K562 (cell line): ENCODE measurements at regions not wholly inside any gene's neighbourhood (a gene's known extent, or its start where the extent isn't known, plus 50 kb on each side); places are given as distances from the start of the nearest gene placed in this dataset.
A peak's percentile ranks its signal among the peaks of the same experiment; 100 is the strongest.

Experiments used
- FOXK2 ChIP-seq, 2 experiments: fragments of 450-650 bp; IDR thresholded peaks in 1 of 2; conservative IDR thresholded peaks in 1 of 2; 2 replicates each; pipeline ENCODE4 v1.6.1; 2016; ENCODE audit warnings: low read depth in 2 of 2, mild to moderate bottlenecking in 1 of 2
- LARP7 ChIP-seq: fragments of 450-650 bp; IDR thresholded peaks from 2 replicates; pipeline ENCODE4 v1.6.1; 2016
- RAD21 ChIP-seq, 2 experiments: fragments of 250-450 bp in 1 of 2; fragments of 450-650 bp in 1 of 2; sonication (Bioruptor Pico) in 1 of 2; formaldehyde crosslinking in 1 of 2; IDR thresholded peaks in 1 of 2; conservative IDR thresholded peaks in 1 of 2; 2 replicates each; pipeline versions ENCODE4 v1.4.0 to v1.8.0; 2020 to 2022; ENCODE audit warnings: mild to moderate bottlenecking in 2 of 2, moderate library complexity in 1 of 2
- RAD51 ChIP-seq: fragments of 450-650 bp; IDR thresholded peaks from 2 replicates; pipeline ENCODE4 v1.7.1; 2016; ENCODE audit warnings: low read depth, mild to moderate bottlenecking, borderline replicate concordance
- RBM14 ChIP-seq: fragments of 200-400 bp; formaldehyde crosslinking; IDR thresholded peaks from 2 replicates; pipeline ENCODE4 v1.6.1; 2018; ENCODE audit warnings: low read depth, mild to moderate bottlenecking, low read length, moderate library complexity, borderline replicate concordance; ENCODE audit not compliant: insufficient read depth
- TF ChIP-seq, protein P1 (sequence below): sonication (generic); formaldehyde crosslinking; IDR thresholded peaks from 2 replicates; pipeline ENCODE4 v1.8.0; 2022; ENCODE audit warnings: missing genetic modification reagents, mild to moderate bottlenecking, borderline replicate concordance
- TF ChIP-seq, protein P2 (sequence below), 2 experiments: fragments of 450-650 bp; IDR thresholded peaks; 2 replicates each; pipeline ENCODE4 v1.6.1; 2016; ENCODE audit warnings: mild to moderate bottlenecking in 2 of 2, borderline replicate concordance in 1 of 2, low read depth in 1 of 2, moderate library complexity in 1 of 2
- TF ChIP-seq, protein P3 (sequence below), 2 experiments: fragments of 450-650 bp; IDR thresholded peaks; 2 replicates each; pipeline ENCODE4 v1.6.1; 2018; ENCODE audit warnings: mild to moderate bottlenecking in 2 of 2, low read depth in 1 of 2; ENCODE audit not compliant: partially characterized antibody in 2 of 2

GRCh38 chr15:57866149-57866736, 159.7 kb downstream of the POLR2M start (continued):
- TF ChIP-seq FOXK2 (conservative IDR thresholded peaks at IDR 0.05 in 1 of 2, IDR thresholded peaks at IDR 0.05 in 1 of 2; ENCODE audit: low read depth in 2 of 2) (no peak), RAD21 (CRISPR knock-in tag; conservative IDR thresholded peaks at IDR 0.05 in 1 of 2, IDR thresholded peaks at IDR 0.05 in 1 of 2) (peak; percentile 60 to 75), RBM14 (no peak), RAD51 (no peak), LARP7 (no peak)
- TF ChIP-seq, protein P1, sequence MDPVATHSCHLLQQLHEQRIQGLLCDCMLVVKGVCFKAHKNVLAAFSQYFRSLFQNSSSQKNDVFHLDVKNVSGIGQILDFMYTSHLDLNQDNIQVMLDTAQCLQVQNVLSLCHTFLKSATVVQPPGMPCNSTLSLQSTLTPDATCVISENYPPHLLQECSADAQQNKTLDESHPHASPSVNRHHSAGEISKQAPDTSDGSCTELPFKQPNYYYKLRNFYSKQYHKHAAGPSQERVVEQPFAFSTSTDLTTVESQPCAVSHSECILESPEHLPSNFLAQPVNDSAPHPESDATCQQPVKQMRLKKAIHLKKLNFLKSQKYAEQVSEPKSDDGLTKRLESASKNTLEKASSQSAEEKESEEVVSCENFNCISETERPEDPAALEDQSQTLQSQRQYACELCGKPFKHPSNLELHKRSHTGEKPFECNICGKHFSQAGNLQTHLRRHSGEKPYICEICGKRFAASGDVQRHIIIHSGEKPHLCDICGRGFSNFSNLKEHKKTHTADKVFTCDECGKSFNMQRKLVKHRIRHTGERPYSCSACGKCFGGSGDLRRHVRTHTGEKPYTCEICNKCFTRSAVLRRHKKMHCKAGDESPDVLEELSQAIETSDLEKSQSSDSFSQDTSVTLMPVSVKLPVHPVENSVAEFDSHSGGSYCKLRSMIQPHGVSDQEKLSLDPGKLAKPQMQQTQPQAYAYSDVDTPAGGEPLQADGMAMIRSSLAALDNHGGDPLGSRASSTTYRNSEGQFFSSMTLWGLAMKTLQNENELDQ (CRISPR knock-in tag): no peak
- TF ChIP-seq, protein P2, sequence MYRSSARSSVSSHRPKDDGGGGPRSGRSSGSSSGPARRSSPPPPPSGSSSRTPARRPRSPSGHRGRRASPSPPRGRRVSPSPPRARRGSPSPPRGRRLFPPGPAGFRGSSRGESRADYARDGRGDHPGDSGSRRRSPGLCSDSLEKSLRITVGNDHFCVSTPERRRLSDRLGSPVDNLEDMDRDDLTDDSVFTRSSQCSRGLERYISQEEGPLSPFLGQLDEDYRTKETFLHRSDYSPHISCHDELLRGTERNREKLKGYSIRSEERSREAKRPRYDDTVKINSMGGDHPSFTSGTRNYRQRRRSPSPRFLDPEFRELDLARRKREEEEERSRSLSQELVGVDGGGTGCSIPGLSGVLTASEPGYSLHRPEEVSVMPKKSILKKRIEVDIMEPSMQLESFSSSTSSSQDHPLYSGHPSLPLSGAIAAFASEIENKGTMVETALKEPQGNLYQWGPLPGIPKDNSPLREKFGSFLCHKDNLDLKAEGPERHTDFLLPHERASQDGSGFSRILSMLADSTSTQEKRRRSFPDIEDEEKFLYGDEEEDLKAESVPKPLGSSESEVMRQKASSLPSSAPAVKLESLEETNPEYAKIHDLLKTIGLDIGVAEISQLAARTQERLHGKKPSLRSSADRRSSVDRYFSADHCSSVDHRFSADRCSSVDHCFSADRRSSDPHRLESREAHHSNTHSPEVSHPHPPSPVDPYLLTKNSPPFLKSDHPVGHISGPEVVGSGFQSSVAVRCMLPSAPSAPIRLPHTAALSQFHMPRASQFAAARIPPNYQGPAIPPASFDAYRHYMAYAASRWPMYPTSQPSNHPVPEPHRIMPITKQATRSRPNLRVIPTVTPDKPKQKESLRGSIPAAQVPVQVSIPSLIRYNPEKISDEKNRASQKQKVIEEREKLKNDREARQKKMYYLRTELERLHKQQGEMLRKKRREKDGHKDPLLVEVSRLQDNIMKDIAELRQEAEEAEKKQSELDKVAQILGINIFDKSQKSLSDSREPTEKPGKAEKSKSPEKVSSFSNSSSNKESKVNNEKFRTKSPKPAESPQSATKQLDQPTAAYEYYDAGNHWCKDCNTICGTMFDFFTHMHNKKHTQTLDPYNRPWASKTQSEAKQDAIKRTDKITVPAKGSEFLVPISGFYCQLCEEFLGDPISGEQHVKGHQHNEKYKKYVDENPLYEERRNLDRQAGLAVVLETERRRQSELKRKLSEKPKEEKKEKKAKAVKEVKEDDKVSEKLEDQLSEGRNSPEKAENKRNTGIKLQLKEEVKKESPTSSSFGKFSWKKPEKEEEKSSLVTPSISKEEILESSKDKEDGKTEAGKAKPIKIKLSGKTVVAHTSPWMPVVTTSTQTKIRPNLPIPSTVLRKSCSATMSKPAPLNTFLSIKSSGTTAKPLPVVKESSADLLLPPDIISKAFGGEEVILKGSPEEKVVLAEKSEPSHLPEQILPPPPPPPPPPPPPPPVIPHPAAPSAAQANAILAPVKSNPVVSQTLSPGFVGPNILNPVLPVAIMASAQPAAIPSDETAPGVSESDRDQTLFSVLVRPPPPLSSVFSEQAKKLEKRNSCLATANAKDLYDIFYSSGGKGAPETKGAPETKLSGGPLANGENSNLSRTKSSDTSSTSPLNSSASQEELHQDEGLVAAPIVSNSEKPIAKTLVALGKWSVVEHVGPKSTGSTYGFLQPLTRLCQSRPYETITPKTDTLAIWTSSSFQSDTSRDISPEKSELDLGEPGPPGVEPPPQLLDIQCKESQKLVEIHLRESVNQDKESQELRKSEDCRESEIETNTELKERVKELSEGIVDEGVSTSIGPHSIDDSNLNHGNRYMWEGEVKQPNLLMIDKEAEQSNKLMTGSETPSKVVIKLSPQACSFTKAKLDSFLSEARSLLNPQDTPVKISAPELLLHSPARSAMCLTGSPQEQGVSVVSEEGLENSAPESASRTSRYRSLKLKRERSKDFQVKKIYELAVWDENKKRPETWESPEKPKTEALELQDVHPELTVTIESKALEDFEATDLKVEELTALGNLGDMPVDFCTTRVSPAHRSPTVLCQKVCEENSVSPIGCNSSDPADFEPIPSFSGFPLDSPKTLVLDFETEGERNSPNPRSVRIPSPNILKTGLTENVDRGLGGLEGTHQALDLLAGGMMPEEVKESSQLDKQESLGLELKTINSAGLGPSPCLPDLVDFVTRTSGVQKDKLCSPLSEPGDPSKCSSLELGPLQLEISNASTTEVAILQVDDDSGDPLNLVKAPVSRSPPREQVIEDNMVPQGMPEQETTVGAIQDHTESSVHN (IDR thresholded peaks at IDR 0.05; ENCODE audit: borderline replicate concordance in 1 of 2, low read depth in 1 of 2): no peak
- TF ChIP-seq, protein P3, sequence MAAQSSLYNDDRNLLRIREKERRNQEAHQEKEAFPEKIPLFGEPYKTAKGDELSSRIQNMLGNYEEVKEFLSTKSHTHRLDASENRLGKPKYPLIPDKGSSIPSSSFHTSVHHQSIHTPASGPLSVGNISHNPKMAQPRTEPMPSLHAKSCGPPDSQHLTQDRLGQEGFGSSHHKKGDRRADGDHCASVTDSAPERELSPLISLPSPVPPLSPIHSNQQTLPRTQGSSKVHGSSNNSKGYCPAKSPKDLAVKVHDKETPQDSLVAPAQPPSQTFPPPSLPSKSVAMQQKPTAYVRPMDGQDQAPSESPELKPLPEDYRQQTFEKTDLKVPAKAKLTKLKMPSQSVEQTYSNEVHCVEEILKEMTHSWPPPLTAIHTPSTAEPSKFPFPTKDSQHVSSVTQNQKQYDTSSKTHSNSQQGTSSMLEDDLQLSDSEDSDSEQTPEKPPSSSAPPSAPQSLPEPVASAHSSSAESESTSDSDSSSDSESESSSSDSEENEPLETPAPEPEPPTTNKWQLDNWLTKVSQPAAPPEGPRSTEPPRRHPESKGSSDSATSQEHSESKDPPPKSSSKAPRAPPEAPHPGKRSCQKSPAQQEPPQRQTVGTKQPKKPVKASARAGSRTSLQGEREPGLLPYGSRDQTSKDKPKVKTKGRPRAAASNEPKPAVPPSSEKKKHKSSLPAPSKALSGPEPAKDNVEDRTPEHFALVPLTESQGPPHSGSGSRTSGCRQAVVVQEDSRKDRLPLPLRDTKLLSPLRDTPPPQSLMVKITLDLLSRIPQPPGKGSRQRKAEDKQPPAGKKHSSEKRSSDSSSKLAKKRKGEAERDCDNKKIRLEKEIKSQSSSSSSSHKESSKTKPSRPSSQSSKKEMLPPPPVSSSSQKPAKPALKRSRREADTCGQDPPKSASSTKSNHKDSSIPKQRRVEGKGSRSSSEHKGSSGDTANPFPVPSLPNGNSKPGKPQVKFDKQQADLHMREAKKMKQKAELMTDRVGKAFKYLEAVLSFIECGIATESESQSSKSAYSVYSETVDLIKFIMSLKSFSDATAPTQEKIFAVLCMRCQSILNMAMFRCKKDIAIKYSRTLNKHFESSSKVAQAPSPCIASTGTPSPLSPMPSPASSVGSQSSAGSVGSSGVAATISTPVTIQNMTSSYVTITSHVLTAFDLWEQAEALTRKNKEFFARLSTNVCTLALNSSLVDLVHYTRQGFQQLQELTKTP (IDR thresholded peaks at IDR 0.05; ENCODE audit: low read depth in 1 of 2, partially characterized antibody in 2 of 2): no peak
